B cell (primary cell): ENCODE measurements at regions not wholly inside any gene's neighbourhood (a gene's known extent, or its start where the extent isn't known, plus 50 kb on each side); places are given as distances from the start of the nearest gene placed in this dataset.

Source experiments
- ATAC-seq: fragments of 200-7000 bp; cut with Tn5 transposase; one replicate; pipeline ENCODE4 v1.10.0; 2021; ENCODE audit warnings: low read depth, mild to moderate bottlenecking, moderate number of reproducible peaks, moderate library complexity
- CTCF ChIA-PET: fragments of 350-600 bp; sonication (Branson Sonifier 250); formaldehyde crosslinking; loops from one replicate; lab custom pipeline; 2021; ENCODE audit warnings: antibody characterized with exemption, inconsistent platforms; lab: Charles Lee
- POLR2A ChIA-PET: fragments of 350-600 bp; sonication (Branson Sonifier 250); formaldehyde crosslinking; loops from one replicate; lab custom pipeline; 2021; ENCODE audit warnings: antibody characterized with exemption; lab: Charles Lee
- DNase-seq: peaks from one replicate; pipeline ENCODE4 v3.0.0; 2013
- H2AFZ ChIP-seq: 2 replicates; pipeline ENCODE4 v1.6.1; 2012; ENCODE audit warnings: mild to moderate bottlenecking, low read depth, low read length; ENCODE audit not compliant: insufficient read depth, poor library complexity, severe bottlenecking
- H3K27ac ChIP-seq, 2 donors: 1 replicate in 1 of 2; 2 replicates in 1 of 2; pipeline ENCODE4 v1.5.1; 2012 to 2013; ENCODE audit warnings: low read length in 2 of 2, mild to moderate bottlenecking in 2 of 2, moderate library complexity in 1 of 2
- H3K27me3 ChIP-seq, 4 experiments: fragments of 200-600 bp in 1 of 4; sonication (generic) in 1 of 4; replicated peaks in 1 of 4; 1 replicate in 2 of 4; 2 replicates in 2 of 4; pipeline versions ENCODE4 v1.6.1 to v1.7.0; 2013 to 2016; ENCODE audit warnings: low read length in 3 of 4, mild to moderate bottlenecking in 2 of 4, mixed read lengths in 1 of 4, moderate library complexity in 1 of 4; ENCODE audit not compliant: insufficient read depth in 4 of 4, control insufficient read depth in 3 of 4; ENCODE audit errors: control extremely low read depth in 1 of 4
- H3K36me3 ChIP-seq, 2 experiments: replicated peaks in 1 of 2; 1 replicate in 1 of 2; 2 replicates in 1 of 2; pipeline versions ENCODE4 v1.6.1 to v1.7.1; 2013; ENCODE audit warnings: low read length in 1 of 2; ENCODE audit not compliant: insufficient read depth in 2 of 2, control insufficient read depth in 1 of 2; ENCODE audit errors: control extremely low read depth in 1 of 2, extremely low read depth in 1 of 2
- H3K4me1 ChIP-seq, 2 donors: fragments of 200-600 bp in 1 of 2; sonication (generic) in 1 of 2; 1 replicate in 1 of 2; 2 replicates in 1 of 2; pipeline versions ENCODE4 v1.5.1 to v1.6.1; 2013 to 2017; ENCODE audit warnings: low read length in 2 of 2; ENCODE audit not compliant: control insufficient read depth in 2 of 2, insufficient read depth in 2 of 2
- H3K4me2 ChIP-seq: replicated peaks from 2 replicates; pipeline ENCODE3; 2012; ENCODE audit warnings: mild to moderate bottlenecking, low read depth, low read length; ENCODE audit not compliant: poor library complexity, severe bottlenecking
- H3K4me3 ChIP-seq, 5 experiments: fragments of 200-600 bp in 1 of 5; sonication (generic) in 1 of 5; 1 replicate in 3 of 5; 2 replicates in 2 of 5; pipeline versions ENCODE4 v1.5.1 to v1.7.0; 2011 to 2016; ENCODE audit warnings: low read length in 4 of 5, mild to moderate bottlenecking in 4 of 5, low read depth in 2 of 5, control low read depth in 1 of 5, moderate library complexity in 1 of 5; ENCODE audit not compliant: insufficient read depth in 1 of 5; ENCODE audit errors: control extremely low read depth in 1 of 5, extremely low read depth in 1 of 5
- H3K79me2 ChIP-seq: fragments of 200-600 bp; sonication (generic); one replicate; pipeline ENCODE4 v1.6.0; 2016; ENCODE audit warnings: low read length; ENCODE audit not compliant: control insufficient read depth, insufficient read depth
- H3K9ac ChIP-seq: fragments of 200-600 bp; sonication (generic); 2 replicates; pipeline ENCODE4 v1.6.1; 2017; ENCODE audit warnings: mild to moderate bottlenecking, low read length, moderate library complexity
- H3K9me3 ChIP-seq, 3 donors: one replicate each; pipeline versions ENCODE4 v1.6.1 to v1.7.1; 2013; ENCODE audit warnings: low read length in 2 of 3; ENCODE audit not compliant: control insufficient read depth in 2 of 3, insufficient read depth in 1 of 3; ENCODE audit errors: control extremely low read depth in 1 of 3
- H4K20me1 ChIP-seq: 2 replicates; pipeline ENCODE4 v1.6.0; 2012; ENCODE audit warnings: mild to moderate bottlenecking, low read length; ENCODE audit not compliant: insufficient read depth, control insufficient read depth, poor library complexity, severe bottlenecking
- H3K27ac Mint-ChIP-seq: one replicate; pipeline ENCODE4 v1.8.0; 2021; ENCODE audit warnings: mixed read lengths
- H3K27me3 Mint-ChIP-seq: one replicate; pipeline ENCODE4 v1.8.0; 2021; ENCODE audit warnings: mixed read lengths
- H3K4me1 Mint-ChIP-seq: one replicate; pipeline ENCODE4 v1.8.0; 2021; ENCODE audit warnings: mixed read lengths
- H3K4me3 Mint-ChIP-seq: one replicate; pipeline ENCODE4 v1.8.0; 2021; ENCODE audit warnings: mixed read lengths
- H3K9me3 Mint-ChIP-seq: one replicate; pipeline ENCODE4 v1.8.0; 2022; ENCODE audit warnings: mixed read lengths; ENCODE audit not compliant: insufficient read depth
- CTCF ChIP-seq: fragments of 200-600 bp; IDR thresholded peaks from one replicate; pipeline ENCODE4 v1.8.0; 2022; ENCODE audit warnings: antibody characterized with exemption, mild to moderate bottlenecking
- EZH2 ChIP-seq: IDR thresholded peaks from 2 replicates; pipeline ENCODE4 v1.6.1; 2012; ENCODE audit warnings: borderline replicate concordance, low read depth, mild to moderate bottlenecking, moderate library complexity, low read length; ENCODE audit not compliant: insufficient read depth, poor library complexity, severe bottlenecking
- WGBS: methylation state at CpG from one replicate; pipeline ENCODE4 v1.1.5; 2013; ENCODE audit warnings: missing lambda C conversion rate; ENCODE audit not compliant: insufficient coverage; 5-methylcytosine and 5-hydroxymethylcytosine counted together
- intact Hi-C: fragments of 100-400 bp; cut with micrococcal nuclease; formaldehyde crosslinking; loops from one replicate; pipeline ENCODE4 v1.10.0; 2022

GRCh38 chr5:154588091-154588774 lies 110.2 kb upstream of the HAND1 start:
- DNase-seq: no peak
- H3K9ac ChIP-seq: no peak overlapping the region
- ChIA-PET CTCF (no interaction called here), POLR2A (no interaction called here)
- TF ChIP-seq CTCF: no peak
- TF ChIP-seq EZH2: no peak
- intact Hi-C loops: no loop called here
- peaks cover 0 to 3% (median 0%) of the 10 kb centered on the region in 4 experiments for H3K27me3 ChIP-seq
- no peaks in the 10 kb centered on the region for H3K36me3 ChIP-seq
- no peaks in the 10 kb centered on the region for H3K9me3 ChIP-seq
- no peak overlapping the region for H3K4me3 ChIP-seq
- no peaks in the 10 kb centered on the region for H3K4me1 Mint-ChIP-seq
- no peak overlapping the region for H2AFZ ChIP-seq
- H3K27me3 Mint-ChIP-seq: peaks cover 11% of the 10 kb centered on the region
- H3K27ac Mint-ChIP-seq: no peak overlapping the region
- no peak overlapping the region for H3K4me2 ChIP-seq
- WGBS: 69% methylated on average over 4 of the region's 13 CpGs
- H3K79me2 ChIP-seq: no peaks in the 10 kb centered on the region
- no peaks in the 10 kb centered on the region for H3K9me3 Mint-ChIP-seq
- no peaks in the 10 kb centered on the region for H3K4me1 ChIP-seq
- ATAC-seq: no peak
- H3K27ac ChIP-seq: no peak overlapping the region
- no peaks in the 10 kb centered on the region for H4K20me1 ChIP-seq
- H3K4me3 Mint-ChIP-seq: no peak overlapping the region

GRCh38 chr5:154587123-154588026 lies 109.3 kb upstream of the HAND1 start:
- H3K79me2 ChIP-seq: no peaks in the 10 kb centered on the region
- no peak overlapping the region for H3K9ac ChIP-seq
- H3K9me3 Mint-ChIP-seq: no peaks in the 10 kb centered on the region
- H3K4me2 ChIP-seq: no peak overlapping the region
- no peak for TF ChIP-seq EZH2
- TF ChIP-seq CTCF: no peak
- no peak overlapping the region for H3K4me3 ChIP-seq
- ATAC-seq (no peak), DNase-seq (no peak)
- 50% methylated on average over 4 of the region's 10 CpGs for WGBS
- H3K4me3 Mint-ChIP-seq: no peak overlapping the region
- H3K27me3 Mint-ChIP-seq: peaks cover 11% of the 10 kb centered on the region
- no peak overlapping the region for H2AFZ ChIP-seq
- CTCF ChIA-PET: no interaction called here
- H3K27me3 ChIP-seq: peaks cover 0 to 6% (median 0%) of the 10 kb centered on the region in 4 experiments
- H3K4me1 ChIP-seq: no peaks in the 10 kb centered on the region
- H3K27ac ChIP-seq: no peak overlapping the region
- H3K36me3 ChIP-seq: no peaks in the 10 kb centered on the region
- H3K4me1 Mint-ChIP-seq: no peaks in the 10 kb centered on the region
- no peak overlapping the region for H3K27ac Mint-ChIP-seq
- H4K20me1 ChIP-seq: no peaks in the 10 kb centered on the region
- intact Hi-C loops: no loop called here
- POLR2A ChIA-PET: no interaction called here
- no peaks in the 10 kb centered on the region for H3K9me3 ChIP-seq
